Type B pancreatic cell (in vitro differentiated cells): ENCODE measurements at regions not wholly inside any gene's neighbourhood (a gene's known extent, or its start where the extent isn't known, plus 50 kb on each side); places are given as distances from the start of the nearest gene placed in this dataset.

Experiments
- DNase-seq: peaks from one replicate; pipeline ENCODE4 v3.0.0; 2021; ENCODE audit warnings: mixed read lengths; ENCODE audit not compliant: unreplicated experiment; ENCODE audit errors: extremely low spot score
- H3K27ac Mint-ChIP-seq: 2 replicates; pipeline ENCODE4 v1.8.0; 2021; ENCODE audit warnings: mild to moderate bottlenecking, mixed read lengths
- H3K27me3 Mint-ChIP-seq: 2 replicates; pipeline ENCODE4 v1.8.0; 2021; ENCODE audit warnings: mixed read lengths
- H3K36me3 Mint-ChIP-seq: 2 replicates; pipeline ENCODE4 v1.8.0; 2021; ENCODE audit warnings: mixed read lengths
- H3K4me1 Mint-ChIP-seq: one replicate; pipeline ENCODE4 v1.8.0; 2021; ENCODE audit warnings: mixed read lengths; ENCODE audit not compliant: unreplicated experiment
- H3K4me3 Mint-ChIP-seq: 2 replicates; pipeline ENCODE4 v1.8.0; 2021; ENCODE audit warnings: mild to moderate bottlenecking, mixed read lengths
- H3K9me3 Mint-ChIP-seq: 2 replicates; pipeline ENCODE4 v1.8.0; 2021; ENCODE audit warnings: mixed read lengths
- CTCF ChIP-seq: fragments of 200-600 bp; sonication (generic); conservative IDR thresholded peaks from 2 replicates; pipeline ENCODE4 v1.5.0; 2021; ENCODE audit warnings: antibody characterized with exemption, mild to moderate bottlenecking

GRCh38 chr5:155936520-155937406, 390.2 kb upstream of the SGCD start:
- TF ChIP-seq CTCF = no peak
- no peak overlapping the region for H3K27ac Mint-ChIP-seq
- DNase-seq = no peak
- no peaks in the 10 kb centered on the region for H3K4me1 Mint-ChIP-seq
- H3K4me3 Mint-ChIP-seq = no peak overlapping the region
- H3K9me3 Mint-ChIP-seq = no peaks in the 10 kb centered on the region
- no peaks in the 10 kb centered on the region for H3K27me3 Mint-ChIP-seq
- no peaks in the 10 kb centered on the region for H3K36me3 Mint-ChIP-seq

- H3K4me3 Mint-ChIP-seq = no peak overlapping the region
- H3K9me3 Mint-ChIP-seq = no peaks in the 10 kb centered on the region
- no peak for DNase-seq
- no peaks in the 10 kb centered on the region for H3K27me3 Mint-ChIP-seq
- no peaks in the 10 kb centered on the region for H3K4me1 Mint-ChIP-seq
- no peak overlapping the region for H3K27ac Mint-ChIP-seq
- no peaks in the 10 kb centered on the region for H3K36me3 Mint-ChIP-seq
- TF ChIP-seq CTCF = no peak
These were observed 388.9 kb upstream of the SGCD start for GRCh38 chr5:155938051-155938450.

GRCh38 chr5:155941340-155941739, 385.6 kb upstream of the SGCD start:
- H3K9me3 Mint-ChIP-seq = no peaks in the 10 kb centered on the region
- no peak for TF ChIP-seq CTCF
- H3K27me3 Mint-ChIP-seq = no peaks in the 10 kb centered on the region
- H3K4me3 Mint-ChIP-seq = no peak overlapping the region
- no peak overlapping the region for H3K27ac Mint-ChIP-seq
- H3K4me1 Mint-ChIP-seq = peaks cover 5% of the 10 kb centered on the region
- no peak for DNase-seq
- no peaks in the 10 kb centered on the region for H3K36me3 Mint-ChIP-seq

GRCh38 chr5:155943516-155944407, 383.2 kb upstream of the SGCD start:
- no peak overlapping the region for H3K27ac Mint-ChIP-seq
- TF ChIP-seq CTCF = peak; percentile 92
- no peak for DNase-seq

GRCh38 chr5:155947394-155948062, 379.4 kb upstream of the SGCD start:
- Mint-ChIP-seq H3K27me3 (no peaks in the 10 kb centered on the region), H3K36me3 (no peaks in the 10 kb centered on the region), H3K27ac (no peak overlapping the region), H3K4me3 (no peak overlapping the region), H3K9me3 (no peaks in the 10 kb centered on the region), H3K4me1 (peaks cover 15% of the 10 kb centered on the region)
- no peak for TF ChIP-seq CTCF
- DNase-seq = no peak

More at GRCh38 chr5:155943516-155944407, 383.2 kb upstream of the SGCD start:
- Mint-ChIP-seq H3K9me3 (no peaks in the 10 kb centered on the region), H3K4me3 (no peak overlapping the region), H3K36me3 (no peaks in the 10 kb centered on the region), H3K27me3 (no peaks in the 10 kb centered on the region), H3K4me1 (peaks cover 5% of the 10 kb centered on the region)
